NCI-H774 (cell line): ENCODE measurements at regions not wholly inside any gene's neighbourhood (a gene's known extent, or its start where the extent isn't known, plus 50 kb on each side); places are given as distances from the start of the nearest gene placed in this dataset.

Experiments used
- DNase-seq: peaks from one replicate; lab custom pipeline; 2025; lab: John Stamatoyannopoulos, UW

DNA sequence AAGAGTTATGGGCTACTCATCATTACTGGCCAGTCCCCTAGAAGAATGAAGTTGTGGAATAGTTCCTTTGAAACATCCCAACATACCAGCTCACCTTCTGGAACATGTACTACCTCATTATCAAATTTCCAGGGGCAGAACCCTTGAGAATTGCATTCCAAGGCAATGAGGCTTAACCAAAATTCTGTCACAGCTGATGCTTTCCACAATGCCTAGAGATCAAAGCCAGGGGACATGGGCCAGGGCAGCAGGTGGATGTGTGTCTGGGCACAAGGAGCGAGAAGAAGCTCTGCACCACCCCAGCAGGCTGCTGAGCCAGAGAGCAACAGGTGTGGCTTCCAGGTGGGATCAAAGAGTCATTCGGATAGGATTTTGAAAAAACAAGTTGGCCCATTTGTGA lies 362.1 kb downstream of the EFNB2 start:
- no peak for DNase-seq

- DNase-seq: no peak
These were observed 363.1 kb downstream of the EFNB2 start for GRCh38 chr13:106172176-106172905.

GRCh38 chr13:106163426-106163825 lies 372.0 kb downstream of the EFNB2 start:
- no peak for DNase-seq

DNA sequence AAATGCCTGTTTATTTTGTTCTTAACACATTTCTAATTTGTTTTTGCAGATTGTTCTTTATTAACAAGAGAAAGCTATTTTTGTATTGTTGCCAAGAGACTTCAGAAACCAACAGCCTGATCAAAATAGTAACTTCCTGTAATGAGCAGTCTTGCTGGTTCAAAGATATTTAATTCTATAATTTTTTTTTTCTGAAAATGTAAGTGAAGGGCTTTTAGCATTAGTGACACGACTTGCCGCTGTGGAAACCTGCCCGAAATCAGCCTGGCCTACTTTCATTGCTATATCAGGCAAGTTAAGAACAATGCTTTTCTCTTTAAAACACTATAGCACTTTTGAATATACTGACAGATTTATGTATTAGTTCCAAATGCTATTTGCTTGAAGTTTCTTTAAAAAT lies 374.3 kb downstream of the EFNB2 start:
- DNase-seq: no peak

- DNase-seq: no peak
These were observed 375.9 kb downstream of the EFNB2 start for GRCh38 chr13:106159295-106160195.

GRCh38 chr13:106156468-106156867 lies 379.0 kb downstream of the EFNB2 start:
- DNase-seq: no peak

- DNase-seq: no peak
These were observed 380.1 kb downstream of the EFNB2 start for GRCh38 chr13:106155411-106155810.

DNA sequence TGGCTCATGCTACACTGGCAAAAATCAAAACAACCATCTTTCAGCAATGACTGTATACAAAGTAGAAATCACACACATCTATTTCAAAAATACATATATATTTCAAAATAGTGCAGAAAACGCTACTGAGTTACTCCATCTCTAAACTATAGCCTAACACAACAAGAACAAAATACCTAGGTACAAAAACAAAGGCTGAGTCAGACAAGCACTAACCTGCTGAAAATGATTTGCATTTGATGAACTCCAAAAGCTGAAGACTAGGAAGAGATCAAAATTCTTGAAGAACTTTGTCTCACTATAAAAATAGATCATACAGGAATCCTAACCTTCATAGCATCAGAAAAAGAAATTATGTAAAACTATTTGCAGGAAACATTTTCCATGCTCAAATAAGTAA lies 381.6 kb downstream of the EFNB2 start:
- no peak for DNase-seq

- no peak for DNase-seq
These were observed 382.4 kb downstream of the EFNB2 start for GRCh38 chr13:106153041-106153440.

GRCh38 chr13:106152047-106152446 lies 383.4 kb downstream of the EFNB2 start:
- DNase-seq: no peak

DNA sequence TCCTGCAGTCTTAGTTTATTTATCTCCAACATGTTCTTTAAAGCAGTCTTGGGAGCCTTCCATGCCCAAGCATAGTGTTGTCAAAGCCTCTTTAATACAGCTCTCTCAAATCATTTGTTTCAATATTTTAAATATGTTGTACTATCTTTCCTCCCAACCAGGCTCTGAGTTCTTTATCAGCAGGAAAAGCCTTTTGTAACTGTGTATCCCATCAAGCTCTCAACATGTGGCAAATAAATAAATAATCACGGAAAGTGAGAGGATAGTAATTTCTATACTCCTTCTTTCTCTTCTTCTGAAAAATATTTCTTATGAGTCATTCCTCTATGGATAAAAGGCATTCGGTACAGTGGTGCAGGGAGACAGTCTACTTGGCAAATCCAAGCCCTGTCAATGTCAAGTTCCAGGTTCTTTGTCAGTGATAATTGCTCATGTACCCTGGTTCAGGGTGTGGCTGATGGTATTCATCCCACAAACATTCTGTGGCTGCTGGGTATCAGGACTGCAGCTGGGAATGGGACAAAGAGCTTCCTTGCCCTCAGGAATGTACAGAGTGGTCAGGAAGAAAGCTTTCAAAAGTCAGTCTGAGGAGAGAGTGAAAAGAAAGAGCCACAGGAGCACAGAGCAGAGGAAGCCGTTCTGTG lies 384.3 kb downstream of the EFNB2 start:
- no peak for DNase-seq

- DNase-seq: no peak
These were observed 389.2 kb downstream of the EFNB2 start for GRCh38 chr13:106145997-106146864.

DNA sequence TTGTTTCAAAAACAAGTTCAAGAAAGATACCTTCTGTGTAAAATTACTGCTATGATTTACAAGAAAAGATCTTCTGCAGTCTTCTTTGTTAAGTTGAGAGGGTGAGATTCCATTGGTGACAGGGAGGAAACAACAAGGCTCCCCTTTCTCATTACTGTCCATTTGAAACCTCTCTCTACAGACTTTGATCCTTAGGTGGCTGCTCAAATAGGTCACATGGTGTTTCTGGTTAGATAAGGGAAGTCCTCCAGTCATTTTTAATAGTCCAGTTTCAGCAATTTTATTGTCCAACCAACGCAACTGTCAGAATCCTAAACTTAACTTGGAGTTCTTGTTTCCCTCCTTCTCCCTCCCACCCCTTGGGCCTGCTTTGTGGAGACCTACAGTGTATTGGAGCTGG lies 390.4 kb downstream of the EFNB2 start:
- no peak for DNase-seq

- peak; percentile 85 for DNase-seq
These were observed 391.3 kb downstream of the EFNB2 start for GRCh38 chr13:106143930-106144709.

DNA sequence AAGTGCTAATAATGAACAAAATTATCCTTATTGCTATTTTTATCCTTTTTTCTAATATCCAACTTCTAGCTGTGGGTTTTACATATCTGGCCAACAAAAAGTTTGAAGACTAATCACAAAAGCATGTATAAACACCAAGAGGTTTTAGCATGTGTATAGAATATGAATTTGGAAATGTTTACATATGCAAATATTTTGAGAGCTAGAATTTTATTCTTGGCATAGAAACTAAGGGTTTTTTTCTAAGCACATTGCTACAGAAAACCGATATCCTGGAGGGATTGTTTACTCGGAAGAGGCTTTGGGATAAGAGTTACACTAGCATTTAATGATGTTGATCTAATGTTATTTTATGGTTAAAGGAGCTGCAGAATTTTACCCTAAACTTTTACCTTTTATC lies 392.1 kb downstream of the EFNB2 start:
- DNase-seq: no peak

GRCh38 chr13:106140476-106140875 lies 395.0 kb downstream of the EFNB2 start:
- no peak for DNase-seq

DNA sequence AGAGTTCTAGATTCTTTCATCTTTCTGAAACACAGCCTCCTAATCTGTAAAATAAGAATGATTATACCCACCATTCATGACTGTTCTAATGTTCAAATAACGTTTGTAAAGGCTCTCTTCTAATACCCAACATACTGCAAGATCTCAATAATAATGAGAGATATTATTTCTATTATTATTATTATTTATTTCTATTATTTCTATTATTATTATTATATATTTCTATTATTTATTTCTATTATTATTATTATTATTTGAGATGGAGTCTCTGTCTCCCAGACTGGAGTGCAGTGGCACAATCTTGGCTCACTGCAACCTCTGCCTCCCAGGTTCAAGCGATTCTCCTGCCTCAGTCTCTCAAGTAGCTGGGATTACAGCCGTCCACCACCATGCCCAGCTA lies 395.5 kb downstream of the EFNB2 start:
- no peak for DNase-seq

GRCh38 chr13:106139377-106139776 lies 396.1 kb downstream of the EFNB2 start:
- no peak for DNase-seq

GRCh38 chr13:106138620-106139019 lies 396.8 kb downstream of the EFNB2 start:
- DNase-seq: no peak

- no peak for DNase-seq
These were observed 402.4 kb downstream of the EFNB2 start for GRCh38 chr13:106133025-106133424.

GRCh38 chr13:106132216-106132615 lies 403.2 kb downstream of the EFNB2 start:
- DNase-seq: no peak
